ENCODE measurements at regions not wholly inside any gene's neighbourhood (a gene's known extent, or its start where the extent isn't known, plus 50 kb on each side); places are given as distances from the start of the nearest gene placed in this dataset.

GRCh38 chr20:5376228-5376627 is 59.5 kb upstream of the PROKR2 start (continued):
- TF ChIP-seq CHD7 (IDR thresholded peaks at IDR 0.05; ENCODE audit: insufficient replicate concordance, low read length) = no peak
- no peak for TF ChIP-seq CREB1 (IDR thresholded peaks at IDR 0.05)
